Brain microvascular endothelial cell (primary cell): ENCODE measurements at regions not wholly inside any gene's neighbourhood (a gene's known extent, or its start where the extent isn't known, plus 50 kb on each side); places are given as distances from the start of the nearest gene placed in this dataset.

Experiments used
- DNase-seq: peaks from one replicate; pipeline ENCODE4 v3.0.0-alpha.2; 2020
- H3K27ac ChIP-seq: fragments of 250-450 bp; sonication (Bioruptor Pico); 2 replicates; pipeline ENCODE4 v1.5.1; 2020; ENCODE audit warnings: mild to moderate bottlenecking, moderate library complexity
- H3K27me3 ChIP-seq: fragments of 250-450 bp; sonication (Bioruptor Pico); replicated peaks from 2 replicates; pipeline ENCODE4 v1.5.1; 2020; ENCODE audit warnings: mild to moderate bottlenecking
- H3K36me3 ChIP-seq: fragments of 250-450 bp; sonication (Bioruptor Pico); replicated peaks from 2 replicates; pipeline ENCODE4 v1.5.1; 2020; ENCODE audit warnings: mild to moderate bottlenecking
- H3K4me3 ChIP-seq: 2 replicates; pipeline ENCODE4 v1.5.1; 2011; ENCODE audit warnings: low read depth, mild to moderate bottlenecking, control low read depth, low read length, moderate library complexity
- CTCF ChIP-seq: IDR thresholded peaks from 2 replicates; pipeline ENCODE4 v1.5.1; 2011; ENCODE audit warnings: low read depth, mild to moderate bottlenecking, moderate library complexity, low read length, control low read depth, inconsistent platforms; ENCODE audit errors: missing control alignments
- in situ Hi-C: cut with HindIII; loops from 2 replicates; pipeline ENCODE4 v1.10.0; 2017; ENCODE audit warnings: low sequenced_read_pairs, low pct_ligation_motif_present

GRCh38 chr2:60278906-60279305 lies 274.5 kb downstream of the BCL11A start:
- Histone ChIP-seq H3K27ac (no peak overlapping the region), H3K4me3 (no peak overlapping the region), H3K36me3 (no peaks in the 10 kb centered on the region), H3K27me3 (no peaks in the 10 kb centered on the region)
- no peak for TF ChIP-seq CTCF
- DNase-seq = no peak
- in situ Hi-C loops = no loop called here

- DNase-seq = no peak
- TF ChIP-seq CTCF = no peak
- no peak overlapping the region for H3K4me3 ChIP-seq
- no peak overlapping the region for H3K27ac ChIP-seq
- H3K36me3 ChIP-seq = no peaks in the 10 kb centered on the region
- in situ Hi-C loops = no loop called here
- H3K27me3 ChIP-seq = no peaks in the 10 kb centered on the region
These were observed 277.5 kb downstream of the BCL11A start for GRCh38 chr2:60275958-60276357.

- TF ChIP-seq CTCF = no peak
- in situ Hi-C loops = no loop called here
- Histone ChIP-seq H3K27ac (no peak overlapping the region), H3K36me3 (no peaks in the 10 kb centered on the region), H3K4me3 (no peak overlapping the region), H3K27me3 (no peaks in the 10 kb centered on the region)
- DNase-seq = no peak
These were observed 279.6 kb downstream of the BCL11A start for GRCh38 chr2:60273836-60274235.

GRCh38 chr2:60271713-60272112 lies 281.7 kb downstream of the BCL11A start:
- no peak for TF ChIP-seq CTCF
- H3K4me3 ChIP-seq = no peak overlapping the region
- DNase-seq = no peak
- no peak overlapping the region for H3K27ac ChIP-seq
- in situ Hi-C loops = no loop called here
- H3K36me3 ChIP-seq = no peaks in the 10 kb centered on the region
- H3K27me3 ChIP-seq = no peaks in the 10 kb centered on the region

- Histone ChIP-seq H3K4me3 (no peak overlapping the region), H3K36me3 (no peaks in the 10 kb centered on the region), H3K27me3 (no peaks in the 10 kb centered on the region), H3K27ac (no peak overlapping the region)
- TF ChIP-seq CTCF = no peak
- no peak for DNase-seq
- in situ Hi-C loops = no loop called here
These were observed 282.3 kb downstream of the BCL11A start for GRCh38 chr2:60271131-60271530.

- Histone ChIP-seq H3K4me3 (no peak overlapping the region), H3K27ac (no peak overlapping the region), H3K36me3 (no peaks in the 10 kb centered on the region), H3K27me3 (no peaks in the 10 kb centered on the region)
- in situ Hi-C loops = no loop called here
- no peak for TF ChIP-seq CTCF
- DNase-seq = no peak
These were observed 284.8 kb downstream of the BCL11A start for GRCh38 chr2:60268661-60269060.
